ENCODE measurements at regions not wholly inside any gene's neighbourhood (a gene's known extent, or its start where the extent isn't known, plus 50 kb on each side); places are given as distances from the start of the nearest gene placed in this dataset.

GRCh38 chr10:118842843-118843624 lies 88.3 kb upstream of the CACUL1 start:
- POLR2A ChIA-PET, result no interaction called here
- Mint-ChIP-seq H3K4me3 (no peak overlapping the region), H3K27me3 (peaks cover 5% of the 10 kb centered on the region), H3K27ac (no peak overlapping the region), H3K4me1 (peaks cover 4% of the 10 kb centered on the region), H3K36me3 (peaks cover 3% of the 10 kb centered on the region), H3K9me3 (peaks cover 9% of the 10 kb centered on the region)
- ATAC-seq (ENCODE audit: low read depth) (no peak), DNase-seq (no peak)

- ATAC-seq (ENCODE audit: low read depth), result no peak
- peaks cover 3% of the 10 kb centered on the region for H3K36me3 Mint-ChIP-seq
- H3K4me1 Mint-ChIP-seq, result peaks cover 4% of the 10 kb centered on the region
- H3K4me3 Mint-ChIP-seq, result no peak overlapping the region
- H3K27me3 Mint-ChIP-seq, result peaks cover 5% of the 10 kb centered on the region
- H3K27ac Mint-ChIP-seq, result no peak overlapping the region
- POLR2A ChIA-PET, result no interaction called here
- peaks cover 9% of the 10 kb centered on the region for H3K9me3 Mint-ChIP-seq
- no peak for DNase-seq
These were observed 89.0 kb upstream of the CACUL1 start for GRCh38 chr10:118843647-118844265.

DNA sequence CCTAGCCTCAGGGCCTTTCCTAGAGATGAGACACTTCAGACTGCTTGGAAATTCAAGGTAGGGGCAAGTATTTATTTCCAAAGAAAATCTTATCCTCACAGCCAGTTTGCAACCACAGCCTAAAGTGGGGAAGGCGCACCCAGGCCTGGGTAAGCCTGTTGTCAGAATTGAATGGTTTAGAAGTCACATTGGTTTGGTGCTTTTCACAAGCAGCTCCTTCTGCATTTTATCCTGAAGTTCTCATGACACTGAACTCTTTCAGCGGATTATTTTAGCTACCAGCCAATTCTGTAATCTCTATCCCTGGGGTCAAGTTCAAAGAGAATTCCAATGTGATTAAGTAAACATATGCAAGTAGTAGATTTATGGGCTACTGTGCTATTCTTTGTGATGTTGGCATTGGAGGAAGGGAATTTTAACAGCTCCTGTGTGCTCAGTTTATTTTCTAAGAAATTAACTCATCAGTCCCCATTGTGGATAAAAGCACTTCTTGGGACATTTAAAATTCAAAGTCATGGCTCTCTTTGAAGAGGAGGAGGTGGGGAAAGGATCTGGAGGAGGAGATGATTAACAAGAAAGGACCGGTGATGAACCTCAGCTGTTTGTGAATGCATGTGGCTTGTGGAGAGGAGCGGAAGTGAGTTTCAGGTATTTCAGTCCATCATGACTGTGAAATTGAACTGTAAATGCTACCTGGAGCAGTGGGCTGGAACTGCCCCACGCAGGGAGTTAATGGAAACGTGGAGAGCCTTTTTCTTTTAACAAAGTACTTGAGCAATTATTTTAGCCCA lies 90.2 kb upstream of the CACUL1 start:
- H3K27ac Mint-ChIP-seq, result no peak overlapping the region
- peaks cover 1% of the 10 kb centered on the region for H3K4me1 Mint-ChIP-seq
- H3K4me3 Mint-ChIP-seq, result no peak overlapping the region
- peaks cover 5% of the 10 kb centered on the region for H3K27me3 Mint-ChIP-seq
- POLR2A ChIA-PET, result no interaction called here
- H3K36me3 Mint-ChIP-seq, result peaks cover under 1% of the 10 kb centered on the region
- peaks cover under 1% of the 10 kb centered on the region for H3K9me3 Mint-ChIP-seq
- DNase-seq (no peak), ATAC-seq (ENCODE audit: low read depth) (no peak)

DNA sequence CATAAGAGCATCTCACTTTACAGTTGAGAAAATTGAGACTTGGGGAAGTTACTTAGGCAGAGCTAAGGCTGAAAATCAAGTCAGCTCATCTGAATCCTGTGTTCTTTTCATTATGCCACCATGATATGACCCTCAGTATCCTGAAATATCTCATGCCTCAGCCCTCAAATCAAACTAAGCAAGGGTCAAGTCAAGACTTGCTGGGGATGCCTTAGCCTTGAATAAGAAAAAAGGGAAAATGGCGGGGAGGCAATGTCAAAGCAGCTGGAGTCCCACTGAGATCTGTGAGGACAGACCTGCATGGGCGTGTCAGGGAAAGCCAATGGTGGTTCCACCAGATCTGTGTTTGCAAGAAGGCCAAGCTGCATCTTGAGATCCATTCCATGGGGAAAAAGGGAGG lies 91.0 kb upstream of the CACUL1 start:
- H3K27ac Mint-ChIP-seq, result no peak overlapping the region
- no peak overlapping the region for H3K4me3 Mint-ChIP-seq
- DNase-seq (no peak), ATAC-seq (ENCODE audit: low read depth) (no peak)
- POLR2A ChIA-PET, result no interaction called here
- H3K4me1 Mint-ChIP-seq, result no peaks in the 10 kb centered on the region
- H3K9me3 Mint-ChIP-seq, result no peaks in the 10 kb centered on the region
- H3K27me3 Mint-ChIP-seq, result peaks cover 5% of the 10 kb centered on the region
- H3K36me3 Mint-ChIP-seq, result no peaks in the 10 kb centered on the region

DNA sequence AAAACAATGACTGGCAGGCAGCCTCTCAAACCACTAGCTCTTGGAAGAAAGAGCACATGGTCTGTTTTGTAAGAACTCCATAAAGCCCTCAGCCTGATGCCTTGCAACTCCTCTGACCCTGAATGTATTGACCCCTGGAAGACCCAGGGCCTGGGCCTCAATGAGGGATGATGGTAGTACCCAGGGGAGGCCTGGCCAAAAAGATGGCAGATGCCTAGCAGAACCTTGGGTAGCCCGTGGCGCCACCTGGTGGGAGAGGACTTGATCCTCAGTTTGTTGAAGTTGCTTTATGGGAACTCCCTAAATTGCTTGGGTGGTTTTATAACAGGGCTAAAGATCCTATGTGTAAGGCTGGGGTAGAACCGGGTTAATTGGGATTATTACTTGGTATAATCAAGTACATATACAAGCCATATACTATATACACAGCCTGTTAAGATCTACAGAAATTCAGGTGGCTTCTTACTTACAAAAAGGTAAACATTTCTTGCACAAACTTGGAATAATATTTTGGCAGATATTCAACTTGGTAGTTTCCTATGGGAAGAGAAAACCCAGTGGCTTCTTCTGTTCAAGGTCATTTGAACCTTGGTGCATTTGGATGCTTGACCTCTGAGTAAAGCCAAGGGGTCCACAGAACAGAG lies 95.8 kb upstream of the CACUL1 start:
- H3K36me3 Mint-ChIP-seq, result no peaks in the 10 kb centered on the region
- H3K27me3 Mint-ChIP-seq, result peaks cover 5% of the 10 kb centered on the region
- no peaks in the 10 kb centered on the region for H3K9me3 Mint-ChIP-seq
- DNase-seq (peak; percentile 77), ATAC-seq (ENCODE audit: low read depth) (peak; percentile 58)
- no peaks in the 10 kb centered on the region for H3K4me1 Mint-ChIP-seq
- H3K4me3 Mint-ChIP-seq, result no peak overlapping the region
- POLR2A ChIA-PET, result no interaction called here
- H3K27ac Mint-ChIP-seq, result no peak overlapping the region

DNA sequence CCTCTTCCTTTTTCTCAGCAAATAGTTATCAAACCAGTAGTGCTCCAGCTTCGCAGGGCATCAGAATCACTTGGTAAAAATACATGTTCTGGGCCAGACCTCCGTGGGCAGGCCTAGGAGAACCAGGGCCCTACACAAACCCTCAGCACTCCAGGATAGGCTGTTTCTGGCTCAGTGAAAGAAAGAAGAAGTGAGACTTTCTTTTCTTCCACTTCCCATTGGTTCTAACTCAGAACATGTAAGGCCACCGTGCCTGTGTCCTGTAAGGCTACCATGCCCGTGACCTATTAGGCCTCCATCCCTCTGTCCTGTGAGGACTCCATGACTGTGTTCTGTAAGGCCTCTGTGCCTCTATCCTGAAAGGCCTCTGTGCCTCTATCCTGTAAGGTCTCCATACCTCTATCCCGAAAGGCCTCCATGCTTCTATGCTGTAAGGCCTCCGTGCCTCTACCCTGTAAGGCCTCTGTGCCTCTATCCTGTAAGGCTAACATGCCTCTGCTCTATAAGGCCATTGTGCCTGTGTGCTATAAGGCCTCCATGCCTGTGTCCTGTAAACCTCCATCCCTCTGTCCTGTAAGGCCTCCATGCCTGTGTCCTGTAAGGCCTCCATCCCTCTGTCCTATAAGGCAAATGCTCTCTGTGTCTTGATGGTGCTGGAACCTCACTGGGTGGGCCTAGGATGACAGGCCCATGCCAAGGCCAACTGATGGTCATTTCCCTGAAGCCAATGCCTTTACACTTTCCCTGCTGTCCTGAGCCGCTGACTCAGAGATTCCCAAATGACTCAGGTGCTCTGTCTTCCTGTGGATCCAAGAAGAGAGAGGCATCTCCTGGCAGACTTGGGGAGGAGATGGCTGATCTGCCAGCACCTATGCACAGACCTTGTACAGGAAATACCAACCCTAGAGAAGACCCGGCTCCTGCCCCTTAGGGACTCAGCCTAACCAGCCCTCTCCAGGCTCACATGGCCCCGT lies 96.6 kb upstream of the CACUL1 start:
- Mint-ChIP-seq H3K4me1 (no peaks in the 10 kb centered on the region), H3K27me3 (no peaks in the 10 kb centered on the region), H3K4me3 (no peak overlapping the region), H3K36me3 (no peaks in the 10 kb centered on the region), H3K27ac (no peak overlapping the region), H3K9me3 (no peaks in the 10 kb centered on the region)
- DNase-seq (no peak), ATAC-seq (ENCODE audit: low read depth) (no peak)
- POLR2A ChIA-PET, result no interaction called here

GRCh38 chr10:118853916-118854315 lies 99.1 kb upstream of the CACUL1 start:
- no peak for DNase-seq

DNA sequence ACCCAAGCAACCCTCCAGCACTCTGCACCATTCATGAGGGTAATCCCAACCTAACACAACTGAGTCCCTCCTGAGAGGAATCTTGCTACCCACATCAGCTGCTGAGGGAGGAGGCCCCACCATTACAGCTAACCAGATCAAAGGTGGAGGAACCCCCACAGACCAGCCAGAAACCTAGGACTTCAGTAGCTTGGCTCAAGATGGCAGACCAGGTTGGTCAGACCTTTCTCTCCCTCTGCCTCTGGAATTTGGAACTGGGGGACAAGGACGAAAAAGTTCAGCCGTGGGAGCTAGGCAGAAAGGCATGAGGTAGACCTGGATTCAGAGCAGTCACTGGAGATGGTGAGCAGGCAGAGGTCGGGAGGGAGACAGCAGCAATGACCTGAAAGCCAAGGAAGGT lies 101.3 kb upstream of the CACUL1 start:
- H3K36me3 Mint-ChIP-seq, result no peaks in the 10 kb centered on the region
- ATAC-seq (ENCODE audit: low read depth), result no peak
- POLR2A ChIA-PET, result no interaction called here
- no peak for DNase-seq
- peaks cover 3% of the 10 kb centered on the region for H3K27me3 Mint-ChIP-seq
- no peaks in the 10 kb centered on the region for H3K4me1 Mint-ChIP-seq
- H3K4me3 Mint-ChIP-seq, result no peak overlapping the region
- peaks cover 6% of the 10 kb centered on the region for H3K9me3 Mint-ChIP-seq
- H3K27ac Mint-ChIP-seq, result no peak overlapping the region

More at GRCh38 chr10:118853916-118854315, 99.1 kb upstream of the CACUL1 start:
- Mint-ChIP-seq H3K27ac (no peak overlapping the region), H3K4me3 (no peak overlapping the region), H3K9me3 (peaks cover 1% of the 10 kb centered on the region), H3K4me1 (no peaks in the 10 kb centered on the region), H3K27me3 (no peaks in the 10 kb centered on the region), H3K36me3 (no peaks in the 10 kb centered on the region)
- POLR2A ChIA-PET, result no interaction called here
- ATAC-seq (ENCODE audit: low read depth), result no peak

GRCh38 chr10:118865998-118866693 lies 111.4 kb upstream of the CACUL1 start:
- POLR2A ChIA-PET, result no interaction called here
- Mint-ChIP-seq H3K4me1 (no peaks in the 10 kb centered on the region), H3K4me3 (no peak overlapping the region), H3K27ac (no peak overlapping the region), H3K9me3 (peaks cover 6% of the 10 kb centered on the region), H3K36me3 (peaks cover 2% of the 10 kb centered on the region), H3K27me3 (peaks cover 27% of the 10 kb centered on the region)
- ATAC-seq (ENCODE audit: low read depth), result no peak
- no peak for DNase-seq

- ATAC-seq (ENCODE audit: low read depth) (no peak), DNase-seq (no peak)
- Mint-ChIP-seq H3K27me3 (peaks cover 24% of the 10 kb centered on the region), H3K36me3 (no peaks in the 10 kb centered on the region), H3K27ac (no peak overlapping the region), H3K4me3 (no peak overlapping the region), H3K9me3 (no peaks in the 10 kb centered on the region), H3K4me1 (no peaks in the 10 kb centered on the region)
- POLR2A ChIA-PET, result no interaction called here
These were observed 113.0 kb upstream of the CACUL1 start for GRCh38 chr10:118867768-118868167.

- DNase-seq (no peak), ATAC-seq (ENCODE audit: low read depth) (no peak)
- Mint-ChIP-seq H3K36me3 (no peaks in the 10 kb centered on the region), H3K27me3 (peaks cover 24% of the 10 kb centered on the region), H3K9me3 (no peaks in the 10 kb centered on the region), H3K4me3 (no peak overlapping the region), H3K27ac (no peak overlapping the region), H3K4me1 (no peaks in the 10 kb centered on the region)
- POLR2A ChIA-PET, result no interaction called here
These were observed 113.8 kb upstream of the CACUL1 start for GRCh38 chr10:118868589-118868988.

- ATAC-seq (ENCODE audit: low read depth) (no peak), DNase-seq (no peak)
- Mint-ChIP-seq H3K36me3 (no peaks in the 10 kb centered on the region), H3K27me3 (peaks cover 15% of the 10 kb centered on the region), H3K9me3 (no peaks in the 10 kb centered on the region), H3K27ac (no peak overlapping the region), H3K4me1 (no peaks in the 10 kb centered on the region), H3K4me3 (no peak overlapping the region)
- POLR2A ChIA-PET, result no interaction called here
These were observed 115.9 kb upstream of the CACUL1 start for GRCh38 chr10:118870467-118871243.
